ENCODE measurements at regions not wholly inside any gene's neighbourhood (a gene's known extent, or its start where the extent isn't known, plus 50 kb on each side); places are given as distances from the start of the nearest gene placed in this dataset.
A peak's percentile ranks its signal among the peaks of the same experiment; 100 is the strongest.
"Not testable (repeated sequence)": the region's sequence is repeated elsewhere in the genome, so short reads cannot be mapped to it uniquely, and the experiment has no call there.

DNA sequence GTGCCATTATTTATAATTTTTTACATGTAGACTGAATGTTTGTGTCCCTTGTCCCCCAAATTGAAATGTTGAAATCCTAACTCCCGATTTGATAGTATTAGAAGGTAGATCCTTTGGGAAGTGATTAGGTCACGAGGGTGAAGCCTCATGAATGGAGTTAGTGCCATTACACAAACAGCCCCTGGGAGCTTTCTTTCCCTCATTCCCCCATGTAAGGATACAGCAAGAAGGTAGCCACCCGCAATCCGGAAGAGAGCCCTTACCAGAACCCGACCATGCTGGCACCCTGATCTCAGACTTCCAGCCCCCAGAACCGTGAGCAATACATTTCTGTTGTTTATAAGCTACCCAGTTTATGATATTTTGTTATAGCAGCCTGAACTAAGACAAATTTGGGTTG, 143.2 kb downstream of the NPIPB5 start:
- DNase-seq (ENCODE audit: low spot score) = no peak

DNA sequence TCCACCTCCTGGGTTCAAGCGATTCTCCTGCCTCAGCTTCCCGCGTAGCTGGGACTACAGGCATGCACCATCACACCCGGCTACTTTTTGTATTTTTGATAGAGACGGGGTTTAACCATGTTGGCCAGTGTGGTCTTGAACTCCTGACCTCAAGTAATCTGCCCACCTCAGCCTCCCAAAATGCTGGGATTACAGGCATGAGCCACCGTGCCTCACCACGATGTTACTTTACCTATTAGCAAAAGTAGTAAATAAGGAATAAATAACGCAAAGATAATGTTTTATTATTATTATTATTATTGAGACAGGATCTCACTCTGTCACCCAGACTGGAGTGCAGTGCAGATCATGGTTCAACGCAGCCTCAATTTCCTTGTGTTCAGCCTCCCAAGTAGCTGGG, 145.9 kb downstream of the NPIPB5 start:
- DNase-seq (ENCODE audit: low spot score) = not testable (repeated sequence)

DNA sequence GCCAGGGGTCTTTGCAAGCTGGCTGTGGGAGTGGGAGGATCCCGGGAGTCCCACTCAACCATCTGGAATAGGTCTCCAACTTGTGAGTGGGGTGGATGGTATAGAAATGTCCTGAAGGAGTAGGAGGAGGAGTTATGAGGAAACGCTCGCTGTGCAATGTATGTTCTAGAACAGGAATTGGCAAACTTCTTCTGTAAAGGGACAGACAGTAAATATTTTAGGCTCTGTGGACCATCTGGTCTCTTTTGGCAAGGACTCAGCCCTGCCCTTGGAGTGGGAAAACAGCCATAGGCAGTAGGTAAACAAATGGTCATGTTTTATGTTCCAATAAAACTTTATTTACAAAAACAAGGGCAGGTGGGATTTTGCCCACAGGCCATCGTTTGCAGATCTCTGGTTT, 149.2 kb downstream of the NPIPB5 start:
- DNase-seq (ENCODE audit: low spot score) = no peak

DNA sequence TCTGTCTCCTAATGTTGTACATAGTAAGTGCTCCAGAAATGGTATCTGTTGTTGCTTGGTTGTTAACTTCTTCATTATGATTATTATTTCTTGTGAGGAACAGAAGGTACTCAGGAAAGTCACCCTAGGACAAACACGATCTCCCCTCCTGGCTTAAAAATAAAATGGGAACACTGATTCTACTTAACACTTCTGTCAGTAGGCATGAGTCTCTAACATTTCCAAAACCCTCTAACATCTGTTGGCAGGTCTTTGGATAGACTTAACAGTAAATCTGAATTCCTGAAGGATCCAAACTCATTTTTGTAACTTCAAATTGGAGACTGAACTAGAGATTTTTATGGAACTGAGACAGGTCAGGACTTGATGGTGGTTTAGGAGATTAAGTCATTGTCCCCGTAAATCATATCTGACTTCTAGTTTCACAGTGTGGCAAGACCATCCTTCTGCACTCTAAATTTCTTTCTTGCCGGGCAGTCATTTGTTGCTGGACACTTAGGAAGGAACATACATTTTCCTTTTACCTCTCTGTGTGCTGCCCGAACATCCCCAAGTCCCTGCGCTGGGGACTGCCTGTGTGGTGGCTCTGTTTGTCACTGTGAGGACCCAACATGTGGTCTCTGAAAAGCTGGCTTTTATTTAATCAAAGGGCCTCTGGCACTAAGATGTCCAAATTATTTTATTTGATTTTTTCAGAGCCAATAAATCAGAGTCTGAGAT, 149.9 kb downstream of the NPIPB5 start:
- no peak for DNase-seq (ENCODE audit: low spot score)

DNA sequence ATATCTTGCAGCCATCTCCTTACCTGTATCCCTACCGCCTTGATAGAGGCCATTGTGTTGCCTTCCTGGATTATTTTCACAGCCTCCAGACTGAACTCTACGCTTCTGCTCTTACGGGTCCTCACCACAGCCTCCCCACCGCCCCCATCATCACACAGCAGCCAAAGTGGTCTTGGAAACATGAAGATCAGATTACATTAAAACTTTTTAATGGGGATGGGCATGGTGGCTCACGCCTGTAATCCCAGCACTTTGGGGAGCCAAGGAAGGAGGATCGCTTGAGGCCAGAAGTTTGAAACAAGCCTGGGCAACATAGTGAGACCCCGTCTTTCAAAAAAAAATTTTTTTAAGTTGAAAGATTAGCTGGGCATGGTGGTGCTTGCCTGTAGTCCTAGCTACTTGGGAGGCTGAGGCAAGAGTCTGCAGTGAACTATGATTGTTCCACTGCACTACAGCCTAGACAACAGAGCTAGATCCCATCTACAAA, 150.5 kb downstream of the NPIPB5 start:
- no peak for DNase-seq (ENCODE audit: low spot score)

DNA sequence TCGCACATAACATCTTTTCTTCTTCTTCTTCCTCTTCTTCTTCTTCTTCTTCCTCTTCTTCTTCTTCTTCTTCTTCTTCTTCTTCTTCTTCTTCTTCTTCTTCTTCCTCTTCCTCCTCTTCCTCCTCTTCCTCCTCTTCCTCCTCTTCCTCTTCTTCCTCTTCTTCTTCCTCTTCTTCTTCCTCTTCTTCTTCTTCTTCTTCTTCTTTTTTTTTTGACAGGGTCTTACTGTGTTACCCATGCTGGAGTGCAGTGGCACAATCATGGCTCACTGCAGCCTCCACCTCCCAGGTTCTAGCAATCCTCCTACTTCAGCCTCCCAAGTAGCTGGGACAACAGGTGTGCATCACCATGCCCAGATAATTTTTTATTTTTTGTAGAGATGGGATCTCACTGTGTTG, 151.0 kb upstream of the HS3ST2 start:
- DNase-seq (ENCODE audit: low spot score) = not testable (repeated sequence)

DNA sequence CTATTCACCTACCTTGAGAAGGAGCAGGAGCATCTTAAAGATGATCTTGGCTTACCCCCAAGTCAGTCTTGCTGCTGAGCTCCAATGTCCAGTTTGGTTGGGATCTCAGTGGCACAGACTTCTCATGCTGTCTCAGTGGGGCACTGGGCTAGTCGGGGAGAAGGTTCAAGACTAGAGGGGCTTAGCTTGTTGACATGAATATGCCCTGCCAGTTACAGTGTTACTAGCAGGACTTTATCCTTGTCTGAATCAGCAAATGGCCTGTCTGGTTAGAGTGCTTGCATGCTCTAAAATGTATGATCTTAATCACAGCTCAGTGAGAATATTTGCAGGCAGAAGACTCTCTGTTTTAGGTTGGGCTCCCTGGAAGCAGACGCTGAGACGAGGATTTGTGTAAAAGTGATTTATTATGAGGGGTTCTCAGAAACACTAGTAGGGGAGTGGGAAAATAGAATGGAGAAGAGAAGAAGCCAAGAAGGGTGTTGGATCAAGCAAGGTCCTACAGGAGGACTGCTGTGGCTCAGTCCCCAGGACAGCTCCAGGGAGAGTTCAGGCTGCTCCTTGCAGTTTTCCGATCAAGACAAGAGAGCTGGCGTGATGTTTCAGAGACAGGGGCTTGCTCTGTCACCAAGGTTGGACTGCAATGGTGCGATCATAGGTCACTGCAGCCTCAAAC, 150.4 kb upstream of the HS3ST2 start:
- DNase-seq (ENCODE audit: low spot score) = no peak

DNA sequence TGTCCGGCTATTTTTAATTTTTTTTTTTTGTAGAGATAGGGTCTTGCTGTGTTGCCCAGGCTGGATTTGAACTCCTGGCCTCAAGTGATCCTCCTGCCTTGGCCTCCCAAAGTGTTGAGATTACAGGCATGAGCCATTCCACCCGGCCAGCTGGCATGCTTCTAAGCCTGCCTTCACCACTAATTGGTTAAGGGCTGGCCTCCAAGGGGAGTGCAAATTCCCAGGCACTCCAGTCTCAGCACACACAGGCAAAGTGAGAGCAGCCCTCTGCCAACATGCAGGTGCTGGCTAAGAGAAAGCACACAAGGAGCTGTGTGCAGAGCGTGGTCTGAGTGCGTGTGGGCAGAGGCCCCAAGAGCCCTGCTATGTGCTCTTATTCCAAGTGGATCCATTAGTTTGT, 149.8 kb upstream of the HS3ST2 start:
- no peak for DNase-seq (ENCODE audit: low spot score)

DNA sequence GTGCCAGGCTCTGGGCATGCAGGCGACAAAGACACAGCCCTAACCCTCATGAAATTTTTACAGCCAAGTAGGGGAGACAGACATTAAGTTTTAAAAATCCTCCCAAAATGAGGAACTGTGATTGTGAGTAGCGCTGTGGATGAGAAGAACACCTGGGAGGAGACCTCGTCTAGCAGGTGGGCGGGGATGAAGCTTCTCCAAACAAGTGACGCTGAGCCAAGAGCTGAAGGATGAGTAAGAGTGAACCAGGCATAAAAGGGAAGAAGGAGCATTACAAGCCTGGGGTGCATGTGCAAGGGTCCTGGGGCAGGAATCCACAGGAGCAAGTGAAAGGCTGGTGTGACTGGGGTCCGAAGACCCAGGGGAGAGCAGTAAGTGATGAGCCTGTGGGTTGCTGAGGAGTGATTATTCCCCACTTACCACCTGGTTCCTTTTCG, 149.4 kb upstream of the HS3ST2 start:
- DNase-seq (ENCODE audit: low spot score) = no peak

DNA sequence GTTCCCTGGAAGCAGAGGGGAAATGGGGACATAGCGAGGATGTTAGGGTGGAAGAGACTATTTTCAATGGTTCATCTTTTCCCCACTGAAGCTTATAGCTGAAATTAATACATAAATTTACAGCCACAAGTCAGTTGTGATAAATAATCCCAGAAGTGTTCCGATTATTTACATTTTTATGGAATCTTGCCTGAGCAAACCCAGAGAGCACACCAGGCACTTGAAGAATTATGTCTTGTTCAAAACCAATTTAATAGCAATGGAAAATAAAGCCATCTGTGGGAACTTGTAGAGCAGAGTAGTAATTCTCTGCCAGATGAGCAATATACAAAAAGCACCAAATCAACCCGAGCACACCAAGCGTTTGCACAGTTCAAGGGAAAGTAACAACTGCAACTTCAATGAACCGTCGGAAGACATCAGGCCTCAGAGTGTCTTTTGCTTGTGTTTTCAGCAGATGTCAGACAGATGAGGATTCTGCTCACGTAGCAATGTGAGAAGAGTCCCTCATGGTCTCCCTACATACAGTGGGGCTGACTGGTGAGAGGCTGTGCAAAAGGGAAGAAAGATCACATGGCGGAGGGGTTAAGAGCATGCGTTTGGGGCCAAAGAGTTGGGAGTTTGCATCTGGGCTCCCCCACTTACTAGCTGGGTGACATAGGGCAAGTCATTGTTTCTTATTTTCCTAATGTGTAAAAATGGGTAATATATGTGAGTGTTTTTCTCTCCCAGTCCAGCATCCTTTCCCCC, 148.7 kb upstream of the HS3ST2 start:
- DNase-seq (ENCODE audit: low spot score) = no peak

DNA sequence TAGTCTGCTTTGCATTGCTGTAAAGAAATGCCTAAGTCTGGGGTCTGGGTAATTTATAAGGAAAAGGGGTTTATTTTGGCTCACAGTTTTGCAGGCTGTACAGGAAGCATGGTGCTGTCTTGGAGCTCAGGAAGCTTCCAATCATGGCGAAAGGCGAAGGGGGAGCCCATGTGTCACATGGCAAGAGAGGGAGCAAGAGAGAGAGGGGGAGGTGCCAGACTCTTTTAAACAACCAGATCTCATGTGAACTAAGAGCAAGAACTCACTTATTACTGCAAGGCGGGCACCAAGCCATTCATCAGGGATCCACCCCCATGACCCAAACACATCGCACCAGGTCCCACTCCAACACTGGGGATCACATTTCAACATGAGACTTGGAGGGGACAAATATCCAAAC, 148.2 kb upstream of the HS3ST2 start:
- no peak for DNase-seq (ENCODE audit: low spot score)

DNA sequence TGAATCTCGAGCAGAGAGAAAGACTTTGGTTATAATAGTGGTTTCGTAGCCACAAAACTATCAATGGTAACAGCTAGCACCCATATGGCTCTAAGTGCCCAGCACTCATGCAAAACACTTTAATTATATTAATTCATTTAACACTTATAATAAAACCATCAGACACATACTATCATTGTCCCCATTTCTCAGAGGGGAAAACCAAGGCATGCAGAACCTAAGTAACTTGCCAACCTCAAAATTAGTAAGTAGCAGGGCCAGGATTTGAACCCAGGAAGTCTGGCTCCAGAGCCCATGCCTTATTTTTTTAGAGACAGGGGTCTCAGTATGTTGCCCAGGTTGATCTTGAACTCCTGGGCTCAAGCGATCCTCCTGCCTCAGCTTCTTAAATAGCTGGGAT, 145.6 kb upstream of the HS3ST2 start:
- DNase-seq (ENCODE audit: low spot score) = no peak

DNA sequence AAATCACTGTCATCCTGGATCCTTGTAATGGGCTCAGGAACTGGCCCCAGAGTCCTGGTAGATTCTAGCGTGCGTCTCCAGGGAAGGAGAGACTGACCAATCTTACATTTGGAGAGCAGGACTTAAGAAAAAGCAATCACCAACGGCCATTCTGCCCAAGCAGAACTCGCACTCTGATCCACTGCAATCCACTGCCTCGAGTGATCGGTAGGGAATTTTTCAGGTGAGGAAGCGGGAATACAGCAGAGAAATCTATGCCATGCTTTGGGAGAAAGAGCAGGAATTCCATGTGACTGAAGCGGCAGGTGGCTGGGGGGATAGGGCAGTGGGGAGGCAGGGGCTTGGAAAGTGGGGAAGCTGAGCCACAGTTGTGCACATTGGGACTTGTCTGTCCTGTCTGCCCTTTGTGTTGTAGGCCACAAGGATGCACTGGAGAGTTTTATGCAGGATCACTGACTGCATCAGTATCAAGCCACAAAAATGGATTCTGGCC, 143.9 kb upstream of the HS3ST2 start:
- DNase-seq (ENCODE audit: low spot score) = no peak

DNA sequence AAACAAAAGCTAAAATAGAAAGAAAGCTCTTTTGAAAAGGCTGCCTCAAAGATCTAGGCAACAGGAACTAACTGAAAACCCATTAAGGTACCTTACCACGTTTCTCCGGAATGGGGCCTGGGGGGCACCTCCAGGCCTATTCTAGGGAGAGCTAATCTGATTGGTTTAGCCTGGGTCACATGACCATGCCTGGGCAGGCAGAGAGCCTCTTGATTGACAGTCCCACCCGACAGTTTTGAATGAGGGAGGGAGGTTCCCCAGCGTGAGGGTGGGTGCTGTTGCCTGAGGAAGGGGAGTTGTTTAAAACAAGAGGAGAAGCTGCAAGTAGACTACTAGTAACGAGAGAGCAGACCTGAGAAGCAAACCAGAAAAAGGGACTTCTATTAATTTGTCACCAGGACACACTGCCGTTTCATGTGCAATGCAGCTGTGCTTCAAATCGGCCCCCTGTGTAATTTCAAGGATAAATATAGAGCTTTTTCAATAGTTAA, 143.4 kb upstream of the HS3ST2 start:
- peak; percentile 55 for DNase-seq (ENCODE audit: low spot score)

DNA sequence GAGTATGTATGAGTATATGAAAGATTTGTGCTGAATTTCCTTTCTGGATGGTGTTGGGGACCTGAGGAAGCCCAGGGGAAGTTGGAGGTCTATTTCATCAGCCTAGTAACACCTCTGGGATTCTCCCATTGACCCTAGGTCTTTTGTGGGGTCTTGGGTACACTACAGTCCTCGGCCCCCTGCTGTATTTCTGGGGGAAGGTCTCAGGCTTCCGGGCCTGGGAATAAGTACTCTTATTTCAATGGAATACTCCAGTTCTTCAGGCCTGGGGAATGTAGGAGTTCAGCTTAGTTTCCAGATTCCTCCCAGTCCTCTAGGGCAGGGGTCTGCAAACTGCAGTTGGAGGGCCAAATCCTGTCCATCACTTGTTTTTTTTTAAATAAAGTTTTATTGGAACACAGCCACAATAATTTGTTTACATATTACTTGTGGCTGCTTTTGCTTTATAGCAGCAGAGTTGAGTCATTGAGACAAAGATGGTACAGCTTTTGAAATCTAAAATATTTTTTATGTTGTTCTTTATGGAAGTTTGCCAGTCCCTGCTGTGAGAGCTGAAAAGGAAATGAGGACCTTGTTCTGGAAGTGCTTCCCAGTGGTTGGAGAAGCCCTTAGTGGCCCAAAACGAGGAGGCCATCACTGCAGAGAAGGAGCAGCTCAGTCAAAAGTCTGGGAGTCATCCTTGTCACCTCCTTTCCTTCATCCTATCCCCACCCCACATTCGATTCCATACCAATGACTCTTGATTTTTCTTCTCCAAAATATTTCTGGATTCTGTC, 142.5 kb upstream of the HS3ST2 start:
- DNase-seq (ENCODE audit: low spot score) = no peak

DNA sequence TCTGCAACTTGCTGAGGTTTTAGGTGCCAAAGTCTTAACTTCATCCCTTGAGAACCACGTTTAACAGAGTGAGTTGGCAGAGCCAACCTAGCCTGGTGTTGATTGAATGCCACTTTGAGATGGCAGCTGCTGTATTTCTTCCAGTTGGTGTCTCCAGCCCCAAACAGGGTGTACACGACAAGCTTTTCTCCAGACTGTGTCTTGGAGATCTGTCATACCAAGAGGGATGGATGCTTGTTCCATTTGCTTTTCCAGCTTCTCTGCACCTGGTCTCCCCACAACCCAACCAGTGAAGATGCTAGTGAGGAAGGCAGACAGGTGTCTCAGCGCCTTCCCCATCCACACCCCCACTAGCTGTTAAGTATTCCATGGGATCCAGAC, 141.1 kb upstream of the HS3ST2 start:
- DNase-seq (ENCODE audit: low spot score) = no peak

DNA sequence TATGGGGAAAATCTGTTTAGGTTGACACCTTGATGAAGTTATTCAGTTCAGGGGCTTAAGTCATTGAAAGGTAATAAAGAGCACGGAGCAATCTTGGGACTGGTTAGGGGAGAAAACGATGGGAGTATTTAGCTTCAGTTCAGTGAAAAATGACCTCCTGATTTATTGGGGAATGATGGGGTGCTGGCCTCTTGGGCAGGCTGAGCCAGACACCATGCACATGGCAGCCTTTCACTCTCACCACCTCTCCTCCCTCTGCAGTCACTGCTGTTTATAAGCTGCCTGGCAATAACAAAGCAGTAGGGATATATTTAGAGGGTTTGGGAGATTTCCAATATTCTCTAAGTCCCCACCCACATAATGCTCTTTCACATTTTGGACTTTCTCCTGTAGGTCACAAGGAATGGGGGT, 140.5 kb upstream of the HS3ST2 start:
- DNase-seq (ENCODE audit: low spot score) = no peak

DNA sequence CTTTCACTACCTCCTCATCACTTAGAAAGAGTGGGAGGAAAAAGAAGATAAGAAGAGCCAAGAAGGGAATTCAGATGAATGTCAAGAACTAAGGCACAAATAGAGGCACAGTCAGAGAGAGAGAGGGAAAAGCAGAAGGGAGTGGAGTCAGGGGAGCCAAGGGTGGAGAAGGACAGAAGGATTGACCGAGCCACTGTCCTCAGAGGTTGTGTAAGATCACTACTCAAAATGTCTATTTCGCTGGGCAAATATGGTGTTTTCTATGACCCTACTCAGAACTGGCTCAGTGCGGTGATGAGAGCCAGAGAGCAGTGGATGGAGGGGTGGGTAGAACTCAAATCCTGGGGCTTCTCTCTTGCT, 139.2 kb upstream of the HS3ST2 start:
- no peak for DNase-seq (ENCODE audit: low spot score)

DNA sequence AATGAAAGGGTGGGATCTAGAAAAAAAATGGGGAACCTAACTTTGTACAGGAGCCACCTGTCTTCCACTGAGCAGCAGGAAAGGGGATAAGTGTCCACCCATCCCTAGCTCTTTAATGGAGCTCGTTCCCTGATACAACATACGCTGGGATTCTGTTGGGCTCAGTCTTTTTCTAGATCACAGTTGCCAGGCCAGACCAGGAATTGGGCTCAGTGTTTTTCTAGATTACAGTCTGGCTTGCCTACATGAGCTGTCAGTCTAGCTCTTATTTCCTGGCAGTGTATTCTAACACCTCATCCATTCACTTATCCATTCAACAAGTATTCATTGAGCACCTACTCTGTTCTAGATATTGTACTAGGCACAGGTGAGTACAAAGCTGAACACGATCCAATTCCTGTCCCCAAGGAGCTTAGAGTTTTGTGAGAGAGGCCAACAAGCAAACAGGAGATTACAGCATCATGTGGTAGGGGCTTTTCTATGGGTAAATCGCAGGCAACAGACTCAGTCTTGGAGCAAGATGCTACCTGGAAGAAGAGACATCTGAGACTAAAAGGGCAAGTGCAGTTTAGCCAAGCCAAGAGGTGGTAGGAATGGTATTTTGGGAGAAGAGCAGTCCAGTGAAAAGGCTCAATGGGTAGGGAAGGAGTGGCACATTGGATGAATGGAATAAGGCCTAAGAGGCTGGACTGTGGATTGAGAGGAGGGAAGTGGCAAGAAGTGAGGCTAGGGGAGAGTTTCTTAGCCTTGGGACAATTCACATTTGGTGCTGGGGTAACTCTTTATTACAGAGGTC, 138.0 kb upstream of the HS3ST2 start:
- no peak for DNase-seq (ENCODE audit: low spot score)

DNA sequence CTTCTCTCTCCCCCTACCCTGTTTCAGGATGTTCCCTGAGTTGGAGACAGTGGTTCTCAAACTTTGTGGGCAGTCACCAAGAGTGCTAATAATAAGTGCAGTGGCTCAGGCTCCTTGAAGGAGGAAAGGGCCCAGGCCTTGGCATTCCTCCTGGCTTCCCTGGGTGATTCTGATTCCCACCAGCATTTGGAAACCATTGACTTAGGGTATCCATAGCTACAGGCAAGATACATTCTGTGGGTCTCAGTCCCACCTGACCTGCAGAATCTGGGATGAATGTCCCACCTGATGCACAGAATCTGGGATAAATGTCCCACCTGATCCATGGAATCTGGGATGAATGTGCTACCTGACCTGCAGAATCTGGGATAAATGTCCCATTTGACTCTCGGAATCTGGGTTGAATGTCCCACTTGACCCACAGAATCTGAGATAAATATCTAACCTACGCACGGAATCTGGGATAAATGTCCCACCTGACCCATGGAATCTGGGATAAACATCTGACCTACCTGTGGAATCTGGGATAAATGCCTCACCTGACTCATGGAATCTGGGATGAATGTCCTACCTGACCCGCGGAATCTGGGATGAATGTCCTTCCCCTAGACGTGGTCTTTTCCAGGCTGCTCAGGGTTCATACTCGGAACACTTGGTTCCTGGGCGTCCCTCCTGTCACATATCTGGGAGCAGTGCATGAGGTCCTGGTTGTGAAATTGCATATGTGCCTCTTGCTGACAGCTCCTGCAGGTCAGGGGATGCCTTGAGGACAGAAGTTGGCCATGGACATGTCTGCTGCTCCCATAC, 136.7 kb upstream of the HS3ST2 start:
- DNase-seq (ENCODE audit: low spot score) = no peak
